ENCODE measurements at regions not wholly inside any gene's neighbourhood (a gene's known extent, or its start where the extent isn't known, plus 50 kb on each side); places are given as distances from the start of the nearest gene placed in this dataset.

DNA sequence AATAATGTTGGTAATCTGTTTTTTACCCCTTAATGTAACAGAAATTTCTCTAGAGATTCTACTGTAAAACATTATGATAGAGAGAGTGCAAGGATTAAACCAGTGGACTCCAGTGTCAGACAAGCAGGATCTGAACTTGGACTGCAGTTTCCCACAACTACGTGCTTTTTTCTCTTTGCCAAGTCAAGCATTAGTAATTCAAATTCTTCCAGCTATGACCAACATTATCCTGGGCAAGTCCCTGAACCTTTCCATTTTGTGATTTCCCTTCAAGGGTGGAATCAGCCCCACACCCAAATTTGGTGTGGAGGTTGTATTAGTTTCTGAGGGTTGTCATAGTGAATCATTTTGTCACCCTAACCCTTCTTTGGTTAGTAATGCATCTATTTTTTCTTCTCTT, 482.0 kb downstream of the ZNF516 start:
- TF ChIP-seq, protein P1, sequence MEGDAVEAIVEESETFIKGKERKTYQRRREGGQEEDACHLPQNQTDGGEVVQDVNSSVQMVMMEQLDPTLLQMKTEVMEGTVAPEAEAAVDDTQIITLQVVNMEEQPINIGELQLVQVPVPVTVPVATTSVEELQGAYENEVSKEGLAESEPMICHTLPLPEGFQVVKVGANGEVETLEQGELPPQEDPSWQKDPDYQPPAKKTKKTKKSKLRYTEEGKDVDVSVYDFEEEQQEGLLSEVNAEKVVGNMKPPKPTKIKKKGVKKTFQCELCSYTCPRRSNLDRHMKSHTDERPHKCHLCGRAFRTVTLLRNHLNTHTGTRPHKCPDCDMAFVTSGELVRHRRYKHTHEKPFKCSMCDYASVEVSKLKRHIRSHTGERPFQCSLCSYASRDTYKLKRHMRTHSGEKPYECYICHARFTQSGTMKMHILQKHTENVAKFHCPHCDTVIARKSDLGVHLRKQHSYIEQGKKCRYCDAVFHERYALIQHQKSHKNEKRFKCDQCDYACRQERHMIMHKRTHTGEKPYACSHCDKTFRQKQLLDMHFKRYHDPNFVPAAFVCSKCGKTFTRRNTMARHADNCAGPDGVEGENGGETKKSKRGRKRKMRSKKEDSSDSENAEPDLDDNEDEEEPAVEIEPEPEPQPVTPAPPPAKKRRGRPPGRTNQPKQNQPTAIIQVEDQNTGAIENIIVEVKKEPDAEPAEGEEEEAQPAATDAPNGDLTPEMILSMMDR (conservative IDR thresholded peaks at IDR 0.05; ENCODE audit: low read length), result no peak
- no peak for TF ChIP-seq EZH2phosphoT487 (IDR thresholded peaks at IDR 0.05; ENCODE audit: borderline replicate concordance, low read depth, low read length)
